Subcutaneous abdominal adipose tissue (tissue), 5 donors: ENCODE measurements at regions not wholly inside any gene's neighbourhood (a gene's known extent, or its start where the extent isn't known, plus 50 kb on each side); places are given as distances from the start of the nearest gene placed in this dataset.

Source experiments
- H3K27ac ChIP-seq: one replicate; pipeline ENCODE4 v1.7.0; 2013; ENCODE audit warnings: low read depth, mild to moderate bottlenecking, inconsistent platforms, low read length, moderate library complexity
- H3K27me3 ChIP-seq, 5 donors: one replicate each; pipeline ENCODE4 v1.7.0; 2013; ENCODE audit warnings: low read length in 5 of 5, inconsistent platforms in 1 of 5; ENCODE audit not compliant: control insufficient read depth in 5 of 5, insufficient read depth in 4 of 5
- H3K36me3 ChIP-seq, 5 donors: one replicate each; pipeline ENCODE4 v1.7.0; 2013; ENCODE audit warnings: low read length in 5 of 5; ENCODE audit not compliant: control insufficient read depth in 5 of 5, insufficient read depth in 5 of 5
- H3K4me1 ChIP-seq, 5 donors: one replicate each; pipeline ENCODE4 v1.7.0; 2013; ENCODE audit warnings: low read length in 5 of 5, mild to moderate bottlenecking in 3 of 5, moderate library complexity in 1 of 5; ENCODE audit not compliant: control insufficient read depth in 5 of 5, insufficient read depth in 5 of 5
- H3K4me3 ChIP-seq, 5 donors: one replicate each; pipeline ENCODE4 v1.7.0; 2013; ENCODE audit warnings: low read length in 5 of 5, low read depth in 1 of 5
- H3K9ac ChIP-seq, 5 donors: one replicate each; pipeline ENCODE4 v1.7.0; 2013; ENCODE audit warnings: low read length in 5 of 5, mild to moderate bottlenecking in 4 of 5, moderate library complexity in 3 of 5
- H3K9me3 ChIP-seq, 5 donors: one replicate each; pipeline ENCODE4 v1.7.0; 2013; ENCODE audit warnings: low read length in 5 of 5; ENCODE audit not compliant: control insufficient read depth in 5 of 5
- donor health status: healthy.
- donor health status: healthy.
- donor health status: healthy.
- donor health status: healthy.
- donor health status: healthy.

- Histone ChIP-seq H3K27ac (peak overlapping the region; percentile 90), H3K4me1 (peaks cover 9 to 36% (median 31%) of the 10 kb centered on the region in 5 donors), H3K36me3 (no peaks in the 10 kb centered on the region), H3K9ac (peak overlapping the region in 3 of 5 donors; percentile 9 to 41 (median 22)), H3K4me3 (peak overlapping the region in 3 of 5 donors; percentile 23 to 53 (median 48)), H3K9me3 (no peaks in the 10 kb centered on the region), H3K27me3 (no peaks in the 10 kb centered on the region)
These were observed 145.5 kb upstream of the ZNF217 start for GRCh38 chr20:53738945-53739798.

GRCh38 chr20:53738039-53738944, 144.7 kb upstream of the ZNF217 start:
- Histone ChIP-seq H3K27ac (peak overlapping the region; percentile 90), H3K4me1 (peaks cover 13 to 39% (median 35%) of the 10 kb centered on the region in 5 donors), H3K36me3 (no peaks in the 10 kb centered on the region), H3K4me3 (peak overlapping the region in 4 of 5 donors; percentile 19 to 53 (median 46)), H3K27me3 (no peaks in the 10 kb centered on the region), H3K9ac (peak overlapping the region in 4 of 5 donors; percentile 21 to 48 (median 32)), H3K9me3 (no peaks in the 10 kb centered on the region)

DNA sequence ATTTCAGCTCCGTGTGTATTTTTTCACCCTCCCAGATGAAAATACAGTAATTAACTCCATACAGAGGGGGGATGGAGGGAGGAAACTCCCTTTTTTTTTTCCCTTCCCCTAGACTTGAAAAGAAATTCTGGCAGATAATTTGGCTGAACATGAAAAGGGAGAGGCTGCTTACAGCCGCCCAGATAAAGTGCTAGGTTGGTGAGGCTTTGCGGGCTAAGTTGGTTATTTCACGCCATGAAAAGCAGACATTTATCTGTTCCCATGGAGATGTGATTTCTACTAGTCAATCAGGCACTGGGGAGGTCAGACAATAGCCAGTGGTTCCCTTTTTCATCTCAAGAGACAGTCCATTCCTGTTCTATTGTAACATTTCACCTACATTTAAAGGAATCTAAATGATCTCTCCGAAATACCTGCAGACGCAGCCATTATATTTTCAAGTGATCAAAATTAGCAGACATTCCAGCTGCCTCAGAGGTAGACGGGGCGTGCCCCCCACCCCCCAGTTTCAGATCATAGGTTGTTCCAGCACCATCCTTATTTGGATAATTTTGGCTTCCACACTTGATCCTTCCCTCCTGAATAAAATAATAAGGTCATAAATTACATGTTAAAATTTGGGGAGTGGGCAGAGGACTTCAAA, 143.9 kb upstream of the ZNF217 start:
- H3K9ac ChIP-seq: peak overlapping the region in 4 of 5 donors; percentile 28 to 58 (median 44)
- no peaks in the 10 kb centered on the region for H3K36me3 ChIP-seq
- no peaks in the 10 kb centered on the region for H3K9me3 ChIP-seq
- peaks cover 13 to 39% (median 35%) of the 10 kb centered on the region in 5 donors for H3K4me1 ChIP-seq
- H3K27me3 ChIP-seq: no peaks in the 10 kb centered on the region
- H3K4me3 ChIP-seq: peak overlapping the region; percentile 19 to 53 (median 43)
- H3K27ac ChIP-seq: peak overlapping the region; percentile 90

GRCh38 chr20:53736757-53737395, 143.2 kb upstream of the ZNF217 start:
- no peaks in the 10 kb centered on the region for H3K36me3 ChIP-seq
- no peaks in the 10 kb centered on the region for H3K27me3 ChIP-seq
- peaks cover 13 to 39% (median 35%) of the 10 kb centered on the region in 5 donors for H3K4me1 ChIP-seq
- no peaks in the 10 kb centered on the region for H3K9me3 ChIP-seq
- H3K4me3 ChIP-seq: peak overlapping the region in 3 of 5 donors; percentile 23 to 44 (median 43)
- H3K27ac ChIP-seq: peak overlapping the region; percentile 90
- peak overlapping the region in 3 of 5 donors; percentile 39 to 58 (median 48) for H3K9ac ChIP-seq

DNA sequence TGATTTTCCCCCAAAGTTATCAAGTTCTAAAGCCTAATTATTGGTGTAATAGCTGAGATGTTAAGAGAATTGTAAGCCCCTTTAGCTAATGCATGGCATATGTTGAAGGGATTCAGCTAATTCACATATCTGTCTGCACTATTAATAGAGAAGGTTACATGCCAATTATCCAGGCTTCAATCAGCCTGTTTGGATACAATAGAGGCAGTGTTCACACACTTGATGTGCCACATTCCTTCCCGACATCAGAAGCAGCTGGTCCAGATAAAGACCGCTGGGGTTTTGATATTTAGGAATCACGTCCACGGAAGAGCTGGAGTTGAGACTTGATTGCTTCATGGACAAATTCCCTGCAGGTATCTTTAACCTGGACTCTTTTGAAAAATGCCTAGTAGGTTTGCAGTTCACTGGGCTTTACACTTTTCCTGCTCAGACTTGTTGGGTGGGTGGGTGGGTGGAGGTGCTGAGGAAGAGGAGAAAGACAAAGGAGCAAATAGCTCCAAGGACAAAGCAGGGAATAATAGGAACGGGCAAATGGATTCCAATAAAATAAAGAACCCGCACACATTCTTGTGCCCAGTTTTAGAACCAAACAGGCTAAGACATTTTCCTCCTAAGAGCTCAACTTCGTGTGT, 142.6 kb upstream of the ZNF217 start:
- no peaks in the 10 kb centered on the region for H3K9me3 ChIP-seq
- H3K9ac ChIP-seq: no peak overlapping the region
- no peaks in the 10 kb centered on the region for H3K36me3 ChIP-seq
- H3K4me3 ChIP-seq: no peak overlapping the region
- H3K27ac ChIP-seq: peak overlapping the region; percentile 90
- no peaks in the 10 kb centered on the region for H3K27me3 ChIP-seq
- peaks cover 13 to 39% (median 35%) of the 10 kb centered on the region in 5 donors for H3K4me1 ChIP-seq

DNA sequence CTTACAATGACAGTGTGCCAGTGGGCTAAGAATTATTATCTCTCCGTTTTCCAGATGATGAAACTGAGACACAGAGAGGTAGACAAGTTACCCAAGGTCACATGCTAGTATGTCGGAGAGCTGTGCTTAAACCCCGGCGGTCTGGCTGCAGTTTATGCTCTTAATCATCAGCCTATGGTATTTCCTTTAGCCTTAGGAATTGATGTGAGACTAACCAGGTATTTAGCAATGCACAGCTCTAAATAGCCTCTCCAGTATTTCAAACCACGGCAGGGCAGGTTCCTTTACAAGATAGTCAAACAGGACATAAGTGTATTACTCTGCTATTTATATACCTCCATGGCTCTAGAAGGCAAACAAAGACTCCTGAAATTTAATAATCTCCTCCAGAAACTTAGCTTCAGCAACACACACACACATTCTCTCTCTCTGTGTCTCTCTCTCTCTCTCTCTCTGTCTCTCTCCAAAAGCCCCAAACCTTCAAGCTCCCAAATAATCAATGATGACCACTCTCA, 142.0 kb upstream of the ZNF217 start:
- no peak overlapping the region for H3K27ac ChIP-seq
- H3K4me1 ChIP-seq: peaks cover 13 to 39% (median 35%) of the 10 kb centered on the region in 5 donors
- no peaks in the 10 kb centered on the region for H3K9me3 ChIP-seq
- H3K27me3 ChIP-seq: no peaks in the 10 kb centered on the region
- no peak overlapping the region for H3K4me3 ChIP-seq
- H3K36me3 ChIP-seq: no peaks in the 10 kb centered on the region
- no peak overlapping the region for H3K9ac ChIP-seq

DNA sequence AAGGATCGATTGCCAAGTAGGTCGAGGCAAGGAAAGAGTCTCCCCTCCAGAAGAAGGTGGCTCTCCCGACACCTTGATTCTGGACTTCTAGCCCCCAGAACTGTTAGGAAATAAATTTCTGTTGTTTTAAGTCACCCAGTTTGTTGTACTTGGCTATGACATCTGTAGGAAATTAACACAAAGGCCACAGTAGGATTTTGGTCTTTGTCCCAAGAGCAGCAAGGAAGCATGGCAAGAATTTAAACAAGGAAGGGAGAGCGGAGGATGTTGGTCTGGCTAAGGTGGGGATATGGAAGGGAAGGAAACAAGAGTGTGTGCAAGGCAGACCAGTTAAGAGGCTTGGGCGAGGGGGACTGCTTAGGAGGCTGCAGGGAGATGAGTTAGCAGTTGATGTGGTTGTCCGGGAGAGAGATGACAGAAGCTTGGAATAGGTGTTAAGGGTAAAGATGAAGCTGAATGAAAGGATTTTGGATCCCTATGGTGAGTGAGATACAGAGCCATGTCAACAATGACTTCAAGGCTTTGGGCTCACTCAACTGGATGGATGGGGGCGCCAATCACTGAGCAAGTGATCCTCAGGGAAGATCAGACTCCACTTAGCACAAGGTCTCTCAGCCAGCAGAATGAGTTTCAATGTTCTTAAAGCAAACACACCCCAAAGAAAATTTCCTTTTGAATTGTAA, 140.5 kb upstream of the ZNF217 start:
- Histone ChIP-seq H3K36me3 (no peaks in the 10 kb centered on the region), H3K4me3 (no peak overlapping the region), H3K27me3 (no peaks in the 10 kb centered on the region), H3K9me3 (no peaks in the 10 kb centered on the region), H3K27ac (no peak overlapping the region), H3K9ac (no peak overlapping the region), H3K4me1 (peaks cover 13 to 34% (median 26%) of the 10 kb centered on the region in 5 donors)

DNA sequence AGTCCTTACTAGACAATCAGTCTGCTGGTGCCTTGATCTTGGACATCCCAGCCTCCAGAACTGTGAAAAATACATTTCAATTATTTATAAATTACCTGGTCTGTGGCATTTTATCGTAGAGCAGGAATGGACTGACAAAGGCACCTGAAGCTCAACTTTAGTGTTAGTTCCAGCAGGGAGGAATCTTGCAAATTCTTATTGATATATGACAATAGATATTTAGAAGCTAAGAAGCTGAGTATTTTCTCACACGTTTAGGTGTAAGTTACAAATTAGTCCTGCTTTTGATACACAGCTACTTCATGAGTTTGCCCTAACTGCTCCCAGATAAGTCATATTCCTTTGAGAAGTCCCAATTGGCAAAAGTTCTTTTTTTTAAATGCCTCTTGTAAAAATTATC, 138.0 kb upstream of the ZNF217 start:
- no peak overlapping the region for H3K27ac ChIP-seq
- peaks cover 4 to 12% (median 7%) of the 10 kb centered on the region in 5 donors for H3K4me1 ChIP-seq

More for the DNA sequence above, 138.0 kb upstream of the ZNF217 start:
- Histone ChIP-seq H3K9me3 (no peaks in the 10 kb centered on the region), H3K9ac (no peak overlapping the region), H3K36me3 (no peaks in the 10 kb centered on the region), H3K4me3 (no peak overlapping the region), H3K27me3 (no peaks in the 10 kb centered on the region)
